Neural crest cell (in vitro differentiated cells): ENCODE measurements at regions not wholly inside any gene's neighbourhood (a gene's known extent, or its start where the extent isn't known, plus 50 kb on each side); places are given as distances from the start of the nearest gene placed in this dataset.

ENCODE experiments used
- DNase-seq: peaks from one replicate; pipeline ENCODE4 v3.0.0; 2021; ENCODE audit warnings: low read depth, mixed read lengths, low spot score
- H3K27ac Mint-ChIP-seq: one replicate; pipeline ENCODE4 v1.8.0; 2021; ENCODE audit warnings: mild to moderate bottlenecking, mixed read lengths; ENCODE audit not compliant: unreplicated experiment
- H3K27me3 Mint-ChIP-seq: 2 replicates; pipeline ENCODE4 v1.8.0; 2021; ENCODE audit warnings: low read depth, mild to moderate bottlenecking, mixed read lengths
- H3K36me3 Mint-ChIP-seq: 2 replicates; pipeline ENCODE4 v1.8.0; 2021; ENCODE audit warnings: low read depth, mild to moderate bottlenecking, mixed read lengths
- H3K4me1 Mint-ChIP-seq: 2 replicates; pipeline ENCODE4 v1.8.0; 2021; ENCODE audit warnings: mixed read lengths
- H3K4me3 Mint-ChIP-seq: one replicate; pipeline ENCODE4 v1.8.0; 2021; ENCODE audit warnings: mild to moderate bottlenecking, mixed read lengths
- H3K9me3 Mint-ChIP-seq: 2 replicates; pipeline ENCODE4 v1.8.0; 2021; ENCODE audit warnings: mixed read lengths
- CTCF ChIP-seq: fragments of 200-600 bp; sonication (generic); conservative IDR thresholded peaks from 2 replicates; pipeline ENCODE4 v1.5.0; 2021; ENCODE audit warnings: antibody characterized with exemption, mild to moderate bottlenecking

GRCh38 chr5:22938362-22938761 lies 85.2 kb upstream of the CDH12 start:
- no peak for DNase-seq
- TF ChIP-seq CTCF, result no peak
- peaks cover 7% of the 10 kb centered on the region for H3K9me3 Mint-ChIP-seq
- H3K4me3 Mint-ChIP-seq, result no peak overlapping the region
- no peaks in the 10 kb centered on the region for H3K27me3 Mint-ChIP-seq
- H3K4me1 Mint-ChIP-seq, result no peaks in the 10 kb centered on the region
- H3K27ac Mint-ChIP-seq, result no peak overlapping the region
- no peaks in the 10 kb centered on the region for H3K36me3 Mint-ChIP-seq

GRCh38 chr5:22928821-22929482 lies 75.8 kb upstream of the CDH12 start:
- no peak overlapping the region for H3K27ac Mint-ChIP-seq
- H3K4me1 Mint-ChIP-seq, result no peaks in the 10 kb centered on the region
- peaks cover 2% of the 10 kb centered on the region for H3K36me3 Mint-ChIP-seq
- no peaks in the 10 kb centered on the region for H3K27me3 Mint-ChIP-seq
- no peak for TF ChIP-seq CTCF
- peaks cover 18% of the 10 kb centered on the region for H3K9me3 Mint-ChIP-seq
- no peak for DNase-seq
- H3K4me3 Mint-ChIP-seq, result no peak overlapping the region

GRCh38 chr5:22926574-22926973 lies 73.4 kb upstream of the CDH12 start:
- Mint-ChIP-seq H3K36me3 (peaks cover 2% of the 10 kb centered on the region), H3K4me1 (no peaks in the 10 kb centered on the region), H3K9me3 (peaks cover 9% of the 10 kb centered on the region), H3K4me3 (no peak overlapping the region), H3K27me3 (no peaks in the 10 kb centered on the region), H3K27ac (no peak overlapping the region)
- no peak for DNase-seq
- no peak for TF ChIP-seq CTCF

- Mint-ChIP-seq H3K36me3 (no peaks in the 10 kb centered on the region), H3K4me1 (no peaks in the 10 kb centered on the region), H3K27ac (no peak overlapping the region), H3K4me3 (no peak overlapping the region), H3K27me3 (no peaks in the 10 kb centered on the region), H3K9me3 (peaks cover 6% of the 10 kb centered on the region)
- no peak for TF ChIP-seq CTCF
- DNase-seq, result no peak
Observed at GRCh38 chr5:22918511-22918910, 65.4 kb upstream of the CDH12 start.

- Mint-ChIP-seq H3K27me3 (no peaks in the 10 kb centered on the region), H3K27ac (no peak overlapping the region), H3K4me1 (no peaks in the 10 kb centered on the region), H3K36me3 (no peaks in the 10 kb centered on the region), H3K9me3 (peaks cover 2% of the 10 kb centered on the region), H3K4me3 (no peak overlapping the region)
- DNase-seq, result no peak
- no peak for TF ChIP-seq CTCF
Observed at GRCh38 chr5:22916393-22916792, 63.2 kb upstream of the CDH12 start.

- Mint-ChIP-seq H3K27ac (no peak overlapping the region), H3K36me3 (no peaks in the 10 kb centered on the region), H3K27me3 (no peaks in the 10 kb centered on the region), H3K9me3 (no peaks in the 10 kb centered on the region), H3K4me1 (no peaks in the 10 kb centered on the region), H3K4me3 (no peak overlapping the region)
- TF ChIP-seq CTCF, result no peak
- DNase-seq, result no peak
Observed at GRCh38 chr5:22911019-22911418, 57.9 kb upstream of the CDH12 start.
